Keratinocyte (primary cell): ENCODE measurements at regions not wholly inside any gene's neighbourhood (a gene's known extent, or its start where the extent isn't known, plus 50 kb on each side); places are given as distances from the start of the nearest gene placed in this dataset.

Experiments
- DNase-seq: peaks from one replicate; pipeline ENCODE4 v3.0.0-alpha.2; 2011; ENCODE audit warnings: low read depth, missing footprints, low spot score
- FAIRE-seq: peaks from 2 replicates; lab custom pipeline; 2011; peaks lifted over from hg19 to GRCh38; lab: Jason Lieb, UNC
- H2AFZ ChIP-seq: 2 replicates; pipeline ENCODE4 v1.6.0; 2012; ENCODE audit warnings: low read length, control low read depth, inconsistent platforms; ENCODE audit not compliant: control insufficient read depth
- H3K27ac ChIP-seq: 2 replicates; pipeline ENCODE4 v1.5.1; 2011; ENCODE audit warnings: low read length; ENCODE audit not compliant: control insufficient read depth, insufficient read depth
- H3K27me3 ChIP-seq: 3 replicates; pipeline ENCODE4 v1.6.0; 2011; ENCODE audit warnings: low read length; ENCODE audit not compliant: control insufficient read depth, insufficient read depth; ENCODE audit errors: extremely low read depth
- H3K36me3 ChIP-seq, 2 experiments: 2 replicates in 1 of 2; 3 replicates in 1 of 2; pipeline ENCODE4 v1.5.1; 2011; ENCODE audit warnings: low read length in 2 of 2, mild to moderate bottlenecking in 1 of 2; ENCODE audit not compliant: control insufficient read depth in 2 of 2, insufficient read depth in 2 of 2; ENCODE audit errors: extremely low read depth in 1 of 2
- H3K4me1 ChIP-seq: 3 replicates; pipeline ENCODE4 v1.5.1; 2011; ENCODE audit warnings: low read length; ENCODE audit not compliant: control insufficient read depth, insufficient read depth; ENCODE audit errors: extremely low read depth
- H3K4me2 ChIP-seq: 3 replicates; pipeline ENCODE4 v1.6.0; 2011; ENCODE audit warnings: low read depth, low read length; ENCODE audit not compliant: control insufficient read depth, insufficient read depth; ENCODE audit errors: extremely low read depth
- H3K4me3 ChIP-seq, 3 experiments: fragments of 200-600 bp in 1 of 3; sonication (generic) in 1 of 3; 2 replicates in 2 of 3; 3 replicates in 1 of 3; pipeline ENCODE4 v1.5.1; 2011 to 2016; ENCODE audit warnings: low read length in 3 of 3, mild to moderate bottlenecking in 3 of 3, control low read depth in 2 of 3, inconsistent platforms in 1 of 3, low read depth in 1 of 3, mixed read lengths in 1 of 3, mixed run types in 1 of 3, moderate library complexity in 1 of 3; ENCODE audit not compliant: control insufficient read depth in 2 of 3, insufficient read depth in 2 of 3; ENCODE audit errors: extremely low read depth in 1 of 3
- H3K79me2 ChIP-seq: 2 replicates; pipeline ENCODE4 v1.6.0; 2012; ENCODE audit warnings: low read length; ENCODE audit not compliant: control insufficient read depth, insufficient read depth
- H3K9ac ChIP-seq: 3 replicates; pipeline ENCODE4 v1.6.0; 2011; ENCODE audit warnings: low read length; ENCODE audit not compliant: control insufficient read depth, insufficient read depth; ENCODE audit errors: extremely low read depth
- H3K9me1 ChIP-seq: 3 replicates; pipeline ENCODE4 v1.6.0; 2011; ENCODE audit warnings: low read length; ENCODE audit not compliant: control insufficient read depth, insufficient read depth; ENCODE audit errors: extremely low read depth
- H3K9me3 ChIP-seq: 2 replicates; pipeline ENCODE4 v1.5.1; 2012; ENCODE audit warnings: low read depth, low read length; ENCODE audit not compliant: control insufficient read depth
- H4K20me1 ChIP-seq: 3 replicates; pipeline ENCODE4 v1.6.0; 2011; ENCODE audit warnings: low read length; ENCODE audit not compliant: control insufficient read depth, insufficient read depth; ENCODE audit errors: extremely low read depth
- EZH2 ChIP-seq: IDR thresholded peaks from one replicate; pipeline ENCODE4 v1.6.1; 2012; ENCODE audit warnings: inconsistent platforms, mild to moderate bottlenecking, low read length, moderate library complexity
- dilution Hi-C: fragments of 300-500 bp; cut with MboI; formaldehyde crosslinking; loops from one replicate; pipeline ENCODE4 v1.7.0; 2020; ENCODE audit warnings: low sequenced_read_pairs; ENCODE audit not compliant: extremely low pct_ligation_motif_present
- TF ChIP-seq, protein P1 (sequence below), 3 experiments: IDR thresholded peaks in 1 of 3; conservative IDR thresholded peaks in 1 of 3; optimal IDR thresholded peaks in 1 of 3; 2 replicates in 2 of 3; 3 replicates in 1 of 3; pipeline versions ENCODE3 to v1.5.1; 2011; ENCODE audit warnings: low read length in 3 of 3, mild to moderate bottlenecking in 3 of 3, moderate library complexity in 2 of 3, control low read depth in 1 of 3, inconsistent platforms in 1 of 3; ENCODE audit not compliant: insufficient read depth in 2 of 3; ENCODE audit errors: extremely low read depth in 1 of 3

DNA sequence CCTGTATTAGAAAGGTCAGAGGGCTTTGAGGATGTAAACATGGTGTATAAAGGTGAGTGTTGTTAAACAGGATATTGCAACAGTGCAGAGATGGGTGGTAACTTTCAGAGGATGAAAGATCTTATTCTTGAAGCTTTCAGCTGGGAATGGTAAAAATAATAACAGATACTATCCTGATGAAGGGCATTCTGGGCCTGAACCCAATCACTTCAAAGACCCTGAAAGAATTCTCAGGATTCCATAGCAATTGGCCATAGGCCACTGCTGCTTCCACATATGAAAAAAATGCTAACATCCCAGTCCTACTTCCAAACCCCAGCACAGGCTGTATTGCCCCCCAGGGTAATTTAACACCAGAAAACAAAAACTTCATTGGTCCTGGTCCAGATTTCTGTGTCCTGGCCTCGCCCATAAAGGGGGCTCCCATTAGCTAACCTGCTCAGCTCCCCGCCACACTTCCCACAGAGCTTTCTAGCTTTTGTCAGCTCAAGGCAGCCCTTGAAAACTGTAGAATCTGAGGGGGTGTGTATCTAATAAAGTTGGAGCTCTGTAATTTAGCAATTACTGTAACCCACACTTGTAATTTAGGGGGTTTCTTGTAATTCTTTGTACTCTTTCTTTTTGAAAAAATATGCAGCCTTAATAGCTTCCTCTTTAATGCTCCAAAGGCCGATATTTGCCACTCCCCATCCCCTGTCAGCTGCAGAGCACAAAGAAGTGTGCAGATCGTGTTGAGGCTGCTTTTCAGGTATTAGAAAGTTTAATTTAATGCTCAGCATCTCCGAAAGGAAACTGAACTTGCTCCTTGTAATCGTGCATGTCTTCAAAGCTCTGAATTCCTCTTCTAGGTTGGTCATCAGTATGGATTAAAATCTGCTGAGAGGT lies 371.5 kb downstream of the SEC14L1 start:
- Histone ChIP-seq H3K9me3 (no peaks in the 10 kb centered on the region), H4K20me1 (no peaks in the 10 kb centered on the region), H3K27ac (no peak overlapping the region), H2AFZ (no peak overlapping the region), H3K4me3 (no peak overlapping the region), H3K4me1 (peaks cover 7% of the 10 kb centered on the region), H3K9me1 (no peaks in the 10 kb centered on the region), H3K79me2 (no peaks in the 10 kb centered on the region), H3K9ac (no peak overlapping the region), H3K36me3 (peaks cover 0 to 2% of the 10 kb centered on the region in 2 experiments), H3K27me3 (no peaks in the 10 kb centered on the region), H3K4me2 (no peak overlapping the region)
- dilution Hi-C loops: no loop called here
- FAIRE-seq (no peak), DNase-seq (no peak)
- TF ChIP-seq, protein P1, sequence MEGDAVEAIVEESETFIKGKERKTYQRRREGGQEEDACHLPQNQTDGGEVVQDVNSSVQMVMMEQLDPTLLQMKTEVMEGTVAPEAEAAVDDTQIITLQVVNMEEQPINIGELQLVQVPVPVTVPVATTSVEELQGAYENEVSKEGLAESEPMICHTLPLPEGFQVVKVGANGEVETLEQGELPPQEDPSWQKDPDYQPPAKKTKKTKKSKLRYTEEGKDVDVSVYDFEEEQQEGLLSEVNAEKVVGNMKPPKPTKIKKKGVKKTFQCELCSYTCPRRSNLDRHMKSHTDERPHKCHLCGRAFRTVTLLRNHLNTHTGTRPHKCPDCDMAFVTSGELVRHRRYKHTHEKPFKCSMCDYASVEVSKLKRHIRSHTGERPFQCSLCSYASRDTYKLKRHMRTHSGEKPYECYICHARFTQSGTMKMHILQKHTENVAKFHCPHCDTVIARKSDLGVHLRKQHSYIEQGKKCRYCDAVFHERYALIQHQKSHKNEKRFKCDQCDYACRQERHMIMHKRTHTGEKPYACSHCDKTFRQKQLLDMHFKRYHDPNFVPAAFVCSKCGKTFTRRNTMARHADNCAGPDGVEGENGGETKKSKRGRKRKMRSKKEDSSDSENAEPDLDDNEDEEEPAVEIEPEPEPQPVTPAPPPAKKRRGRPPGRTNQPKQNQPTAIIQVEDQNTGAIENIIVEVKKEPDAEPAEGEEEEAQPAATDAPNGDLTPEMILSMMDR (optimal IDR thresholded peaks at IDR 0.05 in 1 of 3, IDR thresholded peaks at IDR 0.05 in 1 of 3, conservative IDR thresholded peaks at IDR 0.05 in 1 of 3; ENCODE audit: extremely low read depth in 1 of 3, insufficient read depth in 2 of 3, low read length in 3 of 3): no peak
- no peak for TF ChIP-seq EZH2

GRCh38 chr17:77513045-77513444 lies 372.3 kb downstream of the SEC14L1 start:
- H3K36me3 ChIP-seq: peaks cover 0 to 2% of the 10 kb centered on the region in 2 experiments
- DNase-seq (no peak), FAIRE-seq (no peak)
- no peak overlapping the region for H2AFZ ChIP-seq
- no peaks in the 10 kb centered on the region for H3K9me3 ChIP-seq
- no peak overlapping the region for H3K27ac ChIP-seq
- no peak overlapping the region for H3K4me2 ChIP-seq
- no peaks in the 10 kb centered on the region for H3K9me1 ChIP-seq
- H3K79me2 ChIP-seq: no peaks in the 10 kb centered on the region
- no peak overlapping the region for H3K4me3 ChIP-seq
- dilution Hi-C loops: no loop called here
- H3K4me1 ChIP-seq: peaks cover 3% of the 10 kb centered on the region
- no peaks in the 10 kb centered on the region for H3K27me3 ChIP-seq
- H3K9ac ChIP-seq: no peak overlapping the region
- H4K20me1 ChIP-seq: no peaks in the 10 kb centered on the region
- TF ChIP-seq, protein P1 (optimal IDR thresholded peaks at IDR 0.05 in 1 of 3, IDR thresholded peaks at IDR 0.05 in 1 of 3, conservative IDR thresholded peaks at IDR 0.05 in 1 of 3; ENCODE audit: extremely low read depth in 1 of 3, insufficient read depth in 2 of 3, low read length in 3 of 3): no peak
- TF ChIP-seq EZH2: no peak
